Keratinocyte (primary cell): ENCODE measurements at regions not wholly inside any gene's neighbourhood (a gene's known extent, or its start where the extent isn't known, plus 50 kb on each side); places are given as distances from the start of the nearest gene placed in this dataset.

Experiments used
- DNase-seq: peaks from one replicate; pipeline ENCODE4 v3.0.0-alpha.2; 2011; ENCODE audit warnings: low read depth, missing footprints, low spot score
- FAIRE-seq: peaks from 2 replicates; lab custom pipeline; 2011; peaks lifted over from hg19 to GRCh38; lab: Jason Lieb, UNC
- H2AFZ ChIP-seq: 2 replicates; pipeline ENCODE4 v1.6.0; 2012; ENCODE audit warnings: low read length, control low read depth, inconsistent platforms; ENCODE audit not compliant: control insufficient read depth
- H3K27ac ChIP-seq: 2 replicates; pipeline ENCODE4 v1.5.1; 2011; ENCODE audit warnings: low read length; ENCODE audit not compliant: control insufficient read depth, insufficient read depth
- H3K27me3 ChIP-seq: 3 replicates; pipeline ENCODE4 v1.6.0; 2011; ENCODE audit warnings: low read length; ENCODE audit not compliant: control insufficient read depth, insufficient read depth; ENCODE audit errors: extremely low read depth
- H3K36me3 ChIP-seq, 2 experiments: 2 replicates in 1 of 2; 3 replicates in 1 of 2; pipeline ENCODE4 v1.5.1; 2011; ENCODE audit warnings: low read length in 2 of 2, mild to moderate bottlenecking in 1 of 2; ENCODE audit not compliant: control insufficient read depth in 2 of 2, insufficient read depth in 2 of 2; ENCODE audit errors: extremely low read depth in 1 of 2
- H3K4me1 ChIP-seq: 3 replicates; pipeline ENCODE4 v1.5.1; 2011; ENCODE audit warnings: low read length; ENCODE audit not compliant: control insufficient read depth, insufficient read depth; ENCODE audit errors: extremely low read depth
- H3K4me2 ChIP-seq: 3 replicates; pipeline ENCODE4 v1.6.0; 2011; ENCODE audit warnings: low read depth, low read length; ENCODE audit not compliant: control insufficient read depth, insufficient read depth; ENCODE audit errors: extremely low read depth
- H3K4me3 ChIP-seq, 3 experiments: fragments of 200-600 bp in 1 of 3; sonication (generic) in 1 of 3; 2 replicates in 2 of 3; 3 replicates in 1 of 3; pipeline ENCODE4 v1.5.1; 2011 to 2016; ENCODE audit warnings: low read length in 3 of 3, mild to moderate bottlenecking in 3 of 3, control low read depth in 2 of 3, inconsistent platforms in 1 of 3, low read depth in 1 of 3, mixed read lengths in 1 of 3, mixed run types in 1 of 3, moderate library complexity in 1 of 3; ENCODE audit not compliant: control insufficient read depth in 2 of 3, insufficient read depth in 2 of 3; ENCODE audit errors: extremely low read depth in 1 of 3
- H3K79me2 ChIP-seq: 2 replicates; pipeline ENCODE4 v1.6.0; 2012; ENCODE audit warnings: low read length; ENCODE audit not compliant: control insufficient read depth, insufficient read depth
- H3K9ac ChIP-seq: 3 replicates; pipeline ENCODE4 v1.6.0; 2011; ENCODE audit warnings: low read length; ENCODE audit not compliant: control insufficient read depth, insufficient read depth; ENCODE audit errors: extremely low read depth
- H3K9me1 ChIP-seq: 3 replicates; pipeline ENCODE4 v1.6.0; 2011; ENCODE audit warnings: low read length; ENCODE audit not compliant: control insufficient read depth, insufficient read depth; ENCODE audit errors: extremely low read depth
- H3K9me3 ChIP-seq: 2 replicates; pipeline ENCODE4 v1.5.1; 2012; ENCODE audit warnings: low read depth, low read length; ENCODE audit not compliant: control insufficient read depth
- H4K20me1 ChIP-seq: 3 replicates; pipeline ENCODE4 v1.6.0; 2011; ENCODE audit warnings: low read length; ENCODE audit not compliant: control insufficient read depth, insufficient read depth; ENCODE audit errors: extremely low read depth
- EZH2 ChIP-seq: IDR thresholded peaks from one replicate; pipeline ENCODE4 v1.6.1; 2012; ENCODE audit warnings: inconsistent platforms, mild to moderate bottlenecking, low read length, moderate library complexity
- dilution Hi-C: fragments of 300-500 bp; cut with MboI; formaldehyde crosslinking; loops from one replicate; pipeline ENCODE4 v1.7.0; 2020; ENCODE audit warnings: low sequenced_read_pairs; ENCODE audit not compliant: extremely low pct_ligation_motif_present
- TF ChIP-seq, protein P1 (sequence below), 3 experiments: IDR thresholded peaks in 1 of 3; conservative IDR thresholded peaks in 1 of 3; optimal IDR thresholded peaks in 1 of 3; 2 replicates in 2 of 3; 3 replicates in 1 of 3; pipeline versions ENCODE3 to v1.5.1; 2011; ENCODE audit warnings: low read length in 3 of 3, mild to moderate bottlenecking in 3 of 3, moderate library complexity in 2 of 3, control low read depth in 1 of 3, inconsistent platforms in 1 of 3; ENCODE audit not compliant: insufficient read depth in 2 of 3; ENCODE audit errors: extremely low read depth in 1 of 3

DNA sequence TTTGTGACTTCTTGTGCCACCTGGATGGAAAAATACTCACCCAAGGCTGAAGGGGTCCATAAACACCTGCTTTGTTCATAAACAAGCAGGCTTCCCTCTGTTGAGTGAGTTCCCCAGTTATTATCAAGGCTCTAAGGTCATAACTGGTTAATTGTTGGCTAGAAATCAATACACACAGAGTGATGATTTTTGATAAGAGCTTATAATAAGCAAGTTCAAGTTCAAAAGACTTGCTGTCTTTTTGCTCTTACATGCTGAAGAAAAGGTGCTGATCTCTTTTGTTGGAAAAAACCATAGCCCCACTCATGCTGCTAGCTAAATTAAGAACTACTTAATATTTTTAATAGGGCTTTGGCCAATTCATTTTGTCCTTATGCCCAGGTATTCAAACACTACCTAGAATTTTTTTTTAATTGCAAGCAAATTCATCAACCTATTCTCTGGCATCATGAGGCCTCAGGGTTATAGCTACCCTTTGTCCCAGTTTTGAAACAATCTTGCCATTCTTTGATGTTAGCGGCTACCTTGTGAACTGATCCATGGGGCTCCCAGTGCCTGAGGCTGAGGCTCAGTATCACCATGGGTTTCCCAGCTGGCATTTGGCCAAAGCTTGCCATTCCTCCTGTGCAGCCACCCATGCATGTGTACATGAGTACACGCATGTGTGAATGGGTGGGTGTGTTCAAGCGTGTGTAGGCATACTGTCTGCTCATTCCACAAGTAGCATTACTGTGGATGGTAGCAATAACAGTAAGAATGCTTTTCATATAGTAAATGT lies 127.6 kb upstream of the LPP start:
- H3K4me1 ChIP-seq, result no peaks in the 10 kb centered on the region

DNA sequence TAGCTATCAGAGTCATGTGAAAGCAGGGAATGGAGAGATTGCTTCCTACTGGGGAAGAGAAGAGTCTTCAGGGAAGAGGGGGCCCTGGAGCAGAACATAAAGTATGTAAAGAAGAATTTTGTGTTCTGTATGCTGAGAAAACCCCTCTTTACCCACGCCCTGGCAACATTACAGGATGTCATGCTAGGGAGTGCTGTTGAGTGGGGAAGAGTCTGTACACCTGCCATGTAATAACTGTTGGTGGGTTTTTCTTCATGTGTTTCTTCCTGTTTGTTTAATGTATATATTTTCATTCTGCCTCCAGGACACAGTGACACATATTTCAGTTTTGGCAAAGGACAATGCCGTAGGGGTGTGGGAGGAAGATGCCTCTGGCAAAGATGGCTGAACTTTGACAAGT lies 122.8 kb upstream of the LPP start:
- no peak overlapping the region for H3K4me3 ChIP-seq
- H3K9me3 ChIP-seq, result no peaks in the 10 kb centered on the region
- H2AFZ ChIP-seq, result no peak overlapping the region
- H3K9me1 ChIP-seq, result no peaks in the 10 kb centered on the region
- FAIRE-seq (no peak), DNase-seq (no peak)
- no peak overlapping the region for H3K9ac ChIP-seq
- dilution Hi-C loops, result no loop called here
- no peak overlapping the region for H3K27ac ChIP-seq
- peaks cover 7% of the 10 kb centered on the region for H3K4me1 ChIP-seq
- H3K27me3 ChIP-seq, result no peaks in the 10 kb centered on the region
- no peak for TF ChIP-seq EZH2
- TF ChIP-seq, protein P1, sequence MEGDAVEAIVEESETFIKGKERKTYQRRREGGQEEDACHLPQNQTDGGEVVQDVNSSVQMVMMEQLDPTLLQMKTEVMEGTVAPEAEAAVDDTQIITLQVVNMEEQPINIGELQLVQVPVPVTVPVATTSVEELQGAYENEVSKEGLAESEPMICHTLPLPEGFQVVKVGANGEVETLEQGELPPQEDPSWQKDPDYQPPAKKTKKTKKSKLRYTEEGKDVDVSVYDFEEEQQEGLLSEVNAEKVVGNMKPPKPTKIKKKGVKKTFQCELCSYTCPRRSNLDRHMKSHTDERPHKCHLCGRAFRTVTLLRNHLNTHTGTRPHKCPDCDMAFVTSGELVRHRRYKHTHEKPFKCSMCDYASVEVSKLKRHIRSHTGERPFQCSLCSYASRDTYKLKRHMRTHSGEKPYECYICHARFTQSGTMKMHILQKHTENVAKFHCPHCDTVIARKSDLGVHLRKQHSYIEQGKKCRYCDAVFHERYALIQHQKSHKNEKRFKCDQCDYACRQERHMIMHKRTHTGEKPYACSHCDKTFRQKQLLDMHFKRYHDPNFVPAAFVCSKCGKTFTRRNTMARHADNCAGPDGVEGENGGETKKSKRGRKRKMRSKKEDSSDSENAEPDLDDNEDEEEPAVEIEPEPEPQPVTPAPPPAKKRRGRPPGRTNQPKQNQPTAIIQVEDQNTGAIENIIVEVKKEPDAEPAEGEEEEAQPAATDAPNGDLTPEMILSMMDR (optimal IDR thresholded peaks at IDR 0.05 in 1 of 3, IDR thresholded peaks at IDR 0.05 in 1 of 3, conservative IDR thresholded peaks at IDR 0.05 in 1 of 3; ENCODE audit: extremely low read depth in 1 of 3, insufficient read depth in 2 of 3, low read length in 3 of 3), result no peak
- H3K79me2 ChIP-seq, result no peaks in the 10 kb centered on the region
- no peaks in the 10 kb centered on the region for H3K36me3 ChIP-seq
- H3K4me2 ChIP-seq, result no peak overlapping the region
- no peaks in the 10 kb centered on the region for H4K20me1 ChIP-seq

More for the DNA sequence above, 127.6 kb upstream of the LPP start:
- Histone ChIP-seq H3K27me3 (no peaks in the 10 kb centered on the region), H3K9me1 (no peaks in the 10 kb centered on the region), H3K9me3 (no peaks in the 10 kb centered on the region), H3K9ac (no peak overlapping the region), H3K4me2 (no peak overlapping the region), H3K27ac (no peak overlapping the region), H3K79me2 (no peaks in the 10 kb centered on the region), H3K4me3 (no peak overlapping the region), H4K20me1 (no peaks in the 10 kb centered on the region), H2AFZ (no peak overlapping the region), H3K36me3 (no peaks in the 10 kb centered on the region)
- no peak for FAIRE-seq
- no peak for DNase-seq
- TF ChIP-seq, protein P1 (optimal IDR thresholded peaks at IDR 0.05 in 1 of 3, IDR thresholded peaks at IDR 0.05 in 1 of 3, conservative IDR thresholded peaks at IDR 0.05 in 1 of 3; ENCODE audit: extremely low read depth in 1 of 3, insufficient read depth in 2 of 3, low read length in 3 of 3), result no peak
- TF ChIP-seq EZH2, result no peak
- dilution Hi-C loops, result no loop called here
